ENCODE measurements at regions not wholly inside any gene's neighbourhood (a gene's known extent, or its start where the extent isn't known, plus 50 kb on each side); places are given as distances from the start of the nearest gene placed in this dataset.

GRCh38 chrX:35722128-35722527 lies 76.0 kb upstream of the MAGEB16 start:
- no peak for TF ChIP-seq CTCF (IDR thresholded peaks at IDR 0.05; ENCODE audit: borderline replicate concordance)
- no peaks in the 10 kb centered on the region for H3K9me3 ChIP-seq (replicated peaks)
- no peaks in the 10 kb centered on the region for H3K4me1 ChIP-seq
- no peaks in the 10 kb centered on the region for H3K36me3 ChIP-seq
- no peak for DNase-seq
- H3K27me3 ChIP-seq (ENCODE audit: low read depth) = no peaks in the 10 kb centered on the region
- no peak overlapping the region for H3K27ac ChIP-seq (replicated peaks)
- H3K4me3 ChIP-seq = no peak overlapping the region
- intact Hi-C loops (cut with micrococcal nuclease) = no loop called here

GRCh38 chrX:35726176-35726575 lies 72.0 kb upstream of the MAGEB16 start:
- Histone ChIP-seq H3K9me3 (replicated peaks) (no peaks in the 10 kb centered on the region), H3K27ac (replicated peaks) (no peak overlapping the region), H3K4me1 (no peaks in the 10 kb centered on the region), H3K4me3 (no peak overlapping the region), H3K27me3 (ENCODE audit: low read depth) (no peaks in the 10 kb centered on the region), H3K36me3 (no peaks in the 10 kb centered on the region)
- TF ChIP-seq CTCF (IDR thresholded peaks at IDR 0.05; ENCODE audit: borderline replicate concordance) = no peak
- intact Hi-C loops (cut with micrococcal nuclease) = no loop called here
- DNase-seq = no peak

- no peak for TF ChIP-seq CTCF (IDR thresholded peaks at IDR 0.05; ENCODE audit: borderline replicate concordance)
- H3K4me3 ChIP-seq = no peak overlapping the region
- H3K4me1 ChIP-seq = no peaks in the 10 kb centered on the region
- H3K36me3 ChIP-seq = no peaks in the 10 kb centered on the region
- intact Hi-C loops (cut with micrococcal nuclease) = no loop called here
- no peak for DNase-seq
- no peaks in the 10 kb centered on the region for H3K27me3 ChIP-seq (ENCODE audit: low read depth)
- H3K27ac ChIP-seq (replicated peaks) = no peak overlapping the region
- no peaks in the 10 kb centered on the region for H3K9me3 ChIP-seq (replicated peaks)
Measured at GRCh38 chrX:35728481-35728880, 69.7 kb upstream of the MAGEB16 start.

- H3K4me1 ChIP-seq = no peaks in the 10 kb centered on the region
- TF ChIP-seq CTCF (IDR thresholded peaks at IDR 0.05; ENCODE audit: borderline replicate concordance) = no peak
Measured at GRCh38 chrX:35733879-35734278, 64.3 kb upstream of the MAGEB16 start.

GRCh38 chrX:35741142-35741541 lies 57.0 kb upstream of the MAGEB16 start:
- Histone ChIP-seq H3K4me1 (no peaks in the 10 kb centered on the region), H3K36me3 (no peaks in the 10 kb centered on the region), H3K9me3 (replicated peaks) (no peaks in the 10 kb centered on the region), H3K27ac (replicated peaks) (no peak overlapping the region), H3K27me3 (ENCODE audit: low read depth) (no peaks in the 10 kb centered on the region), H3K4me3 (no peak overlapping the region)
- intact Hi-C loops (cut with micrococcal nuclease) = no loop called here
- TF ChIP-seq CTCF (IDR thresholded peaks at IDR 0.05; ENCODE audit: borderline replicate concordance) = no peak
- DNase-seq = no peak

More at GRCh38 chrX:35733879-35734278, 64.3 kb upstream of the MAGEB16 start:
- Histone ChIP-seq H3K27me3 (ENCODE audit: low read depth) (no peaks in the 10 kb centered on the region), H3K27ac (replicated peaks) (no peak overlapping the region), H3K4me3 (no peak overlapping the region), H3K9me3 (replicated peaks) (no peaks in the 10 kb centered on the region), H3K36me3 (no peaks in the 10 kb centered on the region)
- no peak for DNase-seq
- intact Hi-C loops (cut with micrococcal nuclease) = no loop called here

- Histone ChIP-seq H3K4me3 (no peak overlapping the region), H3K36me3 (no peaks in the 10 kb centered on the region), H3K4me1 (no peaks in the 10 kb centered on the region), H3K27me3 (ENCODE audit: low read depth) (no peaks in the 10 kb centered on the region), H3K9me3 (replicated peaks) (no peaks in the 10 kb centered on the region), H3K27ac (replicated peaks) (no peak overlapping the region)
- intact Hi-C loops (cut with micrococcal nuclease) = no loop called here
- DNase-seq = no peak
- TF ChIP-seq CTCF (IDR thresholded peaks at IDR 0.05; ENCODE audit: borderline replicate concordance) = no peak
Measured at GRCh38 chrX:35743331-35743730, 54.8 kb upstream of the MAGEB16 start.

All from left ventricle myocardium inferior (tissue), 1 donor.